WTC11 (cell line): ENCODE measurements at regions not wholly inside any gene's neighbourhood (a gene's known extent, or its start where the extent isn't known, plus 50 kb on each side); places are given as distances from the start of the nearest gene placed in this dataset.

ENCODE experiments used
- ATAC-seq: fragments of 200-7000 bp; cut with Tn5 transposase; 2 replicates; pipeline ENCODE4 v1.10.0; 2021; ENCODE audit warnings: mild to moderate bottlenecking, moderate library complexity
- CTCF ChIA-PET: fragments of 300-600 bp; sonication (Branson Sonifier 250); formaldehyde crosslinking; loops from one replicate; lab custom pipeline; 2021; ENCODE audit warnings: antibody characterized with exemption; lab: Charles Lee
- POLR2A ChIA-PET: fragments of 350-600 bp; sonication (Branson Sonifier 250); formaldehyde crosslinking; loops from one replicate; lab custom pipeline; 2021; ENCODE audit warnings: antibody characterized with exemption; lab: Charles Lee
- DNase-seq: peaks from one replicate; pipeline ENCODE4 v3.0.0; 2021; ENCODE audit warnings: low spot score
- H3K27ac Mint-ChIP-seq: 2 replicates; pipeline ENCODE4 v1.8.0; 2021; ENCODE audit warnings: mixed read lengths
- H3K27me3 Mint-ChIP-seq: 2 replicates; pipeline ENCODE4 v1.8.0; 2021; ENCODE audit warnings: low read depth, mild to moderate bottlenecking, moderate library complexity, mixed read lengths
- H3K36me3 Mint-ChIP-seq: 2 replicates; pipeline ENCODE4 v1.8.0; 2021; ENCODE audit warnings: mixed read lengths
- H3K4me1 Mint-ChIP-seq: 2 replicates; pipeline ENCODE4 v1.8.0; 2022; ENCODE audit warnings: mixed read lengths
- H3K4me3 Mint-ChIP-seq: 2 replicates; pipeline ENCODE4 v1.8.0; 2021; ENCODE audit warnings: mild to moderate bottlenecking, moderate library complexity, mixed read lengths
- H3K9me3 Mint-ChIP-seq: 2 replicates; pipeline ENCODE4 v1.8.0; 2021; ENCODE audit warnings: mixed read lengths
- CBFB ChIP-seq: sonication (generic); formaldehyde crosslinking; IDR thresholded peaks from 2 replicates; pipeline ENCODE4 v1.8.1; 2022; ENCODE audit warnings: mild to moderate bottlenecking, low read depth, missing genetic modification reagents
- FOXK1 ChIP-seq: sonication (generic); formaldehyde crosslinking; IDR thresholded peaks from 2 replicates; pipeline ENCODE4 v1.8.0; 2022; ENCODE audit warnings: mild to moderate bottlenecking, moderate library complexity, missing genetic modification reagents
- GABPB1 ChIP-seq: sonication (generic); formaldehyde crosslinking; IDR thresholded peaks from 2 replicates; pipeline ENCODE4 v1.8.1; 2023; ENCODE audit warnings: mild to moderate bottlenecking, missing genetic modification reagents
- IRF2 ChIP-seq: sonication (generic); formaldehyde crosslinking; IDR thresholded peaks from 2 replicates; pipeline ENCODE4 v1.8.0; 2022; ENCODE audit warnings: low read depth, missing genetic modification reagents, borderline replicate concordance
- MXD4 ChIP-seq: fragments of 250-450 bp; sonication (Bioruptor Pico); IDR thresholded peaks from 2 replicates; pipeline ENCODE4 v1.8.0; 2021; ENCODE audit warnings: mild to moderate bottlenecking, moderate library complexity, borderline replicate concordance
- NR2C2 ChIP-seq: sonication (generic); formaldehyde crosslinking; IDR thresholded peaks from 2 replicates; pipeline ENCODE4 v1.8.0; 2022; ENCODE audit warnings: mild to moderate bottlenecking, missing genetic modification reagents
- OVOL2 ChIP-seq: fragments of 250-450 bp; sonication (Bioruptor Pico); IDR thresholded peaks from 2 replicates; pipeline ENCODE4 v1.9.0; 2021; ENCODE audit warnings: mild to moderate bottlenecking, borderline replicate concordance
- PRRX2 ChIP-seq: fragments of 250-450 bp; sonication (Bioruptor Pico); IDR thresholded peaks from 2 replicates; pipeline ENCODE4 v1.8.0; 2021; ENCODE audit warnings: mild to moderate bottlenecking
- TEAD4 ChIP-seq: sonication (generic); formaldehyde crosslinking; IDR thresholded peaks from 2 replicates; pipeline ENCODE4 v1.8.0; 2022; ENCODE audit warnings: mild to moderate bottlenecking, missing genetic modification reagents
- ZNF121 ChIP-seq: sonication (generic); formaldehyde crosslinking; IDR thresholded peaks from 2 replicates; pipeline ENCODE4 v1.8.0; 2023; ENCODE audit warnings: missing genetic modification reagents
- ZNF219 ChIP-seq: sonication (generic); formaldehyde crosslinking; IDR thresholded peaks from 2 replicates; pipeline ENCODE4 v1.8.0; 2023; ENCODE audit warnings: missing genetic modification reagents, mild to moderate bottlenecking, borderline replicate concordance
- ZNF232 ChIP-seq: sonication (generic); formaldehyde crosslinking; IDR thresholded peaks from 2 replicates; pipeline ENCODE4 v1.8.0; 2022; ENCODE audit warnings: mild to moderate bottlenecking, missing genetic modification reagents
- TF ChIP-seq, protein P1 (sequence below): sonication (generic); formaldehyde crosslinking; IDR thresholded peaks from 2 replicates; pipeline ENCODE4 v1.8.1; 2023; ENCODE audit warnings: mild to moderate bottlenecking, moderate library complexity, missing genetic modification reagents
- TF ChIP-seq, protein P2 (sequence below): fragments of 250-450 bp; sonication (Bioruptor Pico); conservative IDR thresholded peaks from 2 replicates; pipeline ENCODE4 v1.9.0; 2021; ENCODE audit warnings: mild to moderate bottlenecking
- TF ChIP-seq, protein P3 (sequence below): sonication (generic); formaldehyde crosslinking; IDR thresholded peaks from 2 replicates; pipeline ENCODE4 v1.8.0; 2022; ENCODE audit warnings: mild to moderate bottlenecking, missing genetic modification reagents
- TF ChIP-seq, protein P4 (sequence below): sonication (generic); formaldehyde crosslinking; IDR thresholded peaks from 2 replicates; pipeline ENCODE4 v1.8.0; 2022; ENCODE audit warnings: mild to moderate bottlenecking, missing genetic modification reagents
- TF ChIP-seq, protein P5 (sequence below): sonication (generic); formaldehyde crosslinking; IDR thresholded peaks from 2 replicates; pipeline ENCODE4 v1.8.0; 2022; ENCODE audit warnings: mild to moderate bottlenecking, missing genetic modification reagents
- TF ChIP-seq, protein P6 (sequence below): fragments of 250-450 bp; sonication (Bioruptor Pico); IDR thresholded peaks from 2 replicates; pipeline ENCODE4 v1.9.0; 2021; ENCODE audit warnings: mild to moderate bottlenecking, borderline replicate concordance
- TF ChIP-seq, protein P7 (sequence below): sonication (generic); formaldehyde crosslinking; IDR thresholded peaks from 2 replicates; pipeline ENCODE4 v1.8.0; 2023; ENCODE audit warnings: missing genetic modification reagents

DNA sequence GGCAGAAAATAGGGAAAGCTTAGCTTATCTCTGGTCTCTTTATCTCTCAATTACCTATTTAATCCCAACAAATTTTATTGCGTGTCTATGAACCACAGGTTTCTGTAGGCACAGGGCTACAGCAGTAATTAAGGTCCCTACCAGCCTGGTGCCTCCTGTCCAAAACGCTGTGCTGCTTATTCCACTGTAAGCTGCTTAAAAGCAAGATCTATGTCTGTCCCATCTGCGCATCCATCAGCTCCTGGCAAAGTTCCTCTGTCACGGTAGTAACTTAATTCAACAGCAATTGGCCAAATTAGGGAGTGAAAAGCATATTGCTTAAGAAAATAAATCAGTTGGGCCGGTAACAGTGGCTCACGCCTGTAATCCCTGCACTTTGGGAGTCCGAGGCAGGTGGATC lies 235.8 kb upstream of the VLDLR start:
- ChIA-PET CTCF (no interaction called here), POLR2A (interaction anchor here (0.6 kb wide), 1 partner anchor 170 kb away, joined by 3 read pairs; no protein-coding TSS in a partner anchor)
- Mint-ChIP-seq H3K27me3 (no peaks in the 10 kb centered on the region), H3K4me1 (no peaks in the 10 kb centered on the region; the same call in 1 of the 2 replicates), H3K9me3 (peaks cover 27% of the 10 kb centered on the region), H3K4me3 (no peak overlapping the region), H3K36me3 (peaks cover 16% of the 10 kb centered on the region), H3K27ac (no peak overlapping the region)
- no peak for TF ChIP-seq TEAD4
- TF ChIP-seq, protein P1, sequence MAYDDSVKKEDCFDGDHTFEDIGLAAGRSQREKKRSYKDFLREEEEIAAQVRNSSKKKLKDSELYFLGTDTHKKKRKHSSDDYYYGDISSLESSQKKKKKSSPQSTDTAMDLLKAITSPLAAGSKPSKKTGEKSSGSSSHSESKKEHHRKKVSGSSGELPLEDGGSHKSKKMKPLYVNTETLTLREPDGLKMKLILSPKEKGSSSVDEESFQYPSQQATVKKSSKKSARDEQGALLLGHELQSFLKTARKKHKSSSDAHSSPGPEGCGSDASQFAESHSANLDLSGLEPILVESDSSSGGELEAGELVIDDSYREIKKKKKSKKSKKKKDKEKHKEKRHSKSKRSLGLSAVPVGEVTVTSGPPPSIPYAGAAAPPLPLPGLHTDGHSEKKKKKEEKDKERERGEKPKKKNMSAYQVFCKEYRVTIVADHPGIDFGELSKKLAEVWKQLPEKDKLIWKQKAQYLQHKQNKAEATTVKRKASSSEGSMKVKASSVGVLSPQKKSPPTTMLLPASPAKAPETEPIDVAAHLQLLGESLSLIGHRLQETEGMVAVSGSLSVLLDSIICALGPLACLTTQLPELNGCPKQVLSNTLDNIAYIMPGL (CRISPR knock-in tag), result no peak
- TF ChIP-seq CBFB (CRISPR knock-in tag), result no peak
- TF ChIP-seq ZNF121, result no peak
- TF ChIP-seq, protein P2, sequence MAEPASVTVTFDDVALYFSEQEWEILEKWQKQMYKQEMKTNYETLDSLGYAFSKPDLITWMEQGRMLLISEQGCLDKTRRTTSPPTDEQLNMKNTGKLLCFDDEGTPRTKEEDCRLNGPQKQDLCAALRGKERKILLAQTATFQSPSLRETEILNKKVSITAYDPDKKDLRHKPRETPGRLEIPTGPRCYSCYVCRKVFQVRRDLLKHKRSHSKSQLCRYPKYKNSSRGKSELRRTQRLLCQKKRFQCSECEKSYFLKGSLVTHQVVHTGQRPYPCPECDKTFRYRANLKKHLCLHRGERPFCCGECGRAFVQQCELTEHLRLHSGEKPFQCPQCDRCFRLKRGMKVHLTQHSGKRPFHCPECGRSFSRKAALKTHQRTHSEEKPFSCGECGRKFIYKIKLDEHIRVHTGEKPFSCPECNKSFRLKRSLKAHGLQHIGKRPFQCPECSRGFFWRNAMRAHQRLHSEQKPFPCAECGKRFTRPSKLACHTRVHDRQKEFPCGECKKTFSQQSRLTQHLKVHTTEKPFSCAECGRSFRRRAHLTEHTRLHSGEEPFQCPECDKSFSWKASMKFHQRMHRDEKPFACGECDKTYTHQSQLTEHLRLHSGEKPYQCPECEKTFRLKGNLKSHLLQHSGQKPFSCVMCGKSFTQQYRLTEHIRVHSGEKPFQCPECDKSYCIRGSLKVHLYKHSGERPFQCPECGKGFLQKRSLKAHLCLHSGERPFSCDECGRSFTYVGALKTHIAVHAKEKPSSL (CRISPR knock-in tag), result no peak
- TF ChIP-seq, protein P3, sequence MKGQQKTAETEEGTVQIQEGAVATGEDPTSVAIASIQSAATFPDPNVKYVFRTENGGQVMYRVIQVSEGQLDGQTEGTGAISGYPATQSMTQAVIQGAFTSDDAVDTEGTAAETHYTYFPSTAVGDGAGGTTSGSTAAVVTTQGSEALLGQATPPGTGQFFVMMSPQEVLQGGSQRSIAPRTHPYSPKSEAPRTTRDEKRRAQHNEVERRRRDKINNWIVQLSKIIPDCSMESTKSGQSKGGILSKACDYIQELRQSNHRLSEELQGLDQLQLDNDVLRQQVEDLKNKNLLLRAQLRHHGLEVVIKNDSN (CRISPR knock-in tag), result no peak
- no peak for TF ChIP-seq ZNF232 (CRISPR knock-in tag)
- TF ChIP-seq MXD4 (CRISPR knock-in tag), result no peak
- TF ChIP-seq NR2C2 (CRISPR knock-in tag), result no peak
- TF ChIP-seq, protein P4, sequence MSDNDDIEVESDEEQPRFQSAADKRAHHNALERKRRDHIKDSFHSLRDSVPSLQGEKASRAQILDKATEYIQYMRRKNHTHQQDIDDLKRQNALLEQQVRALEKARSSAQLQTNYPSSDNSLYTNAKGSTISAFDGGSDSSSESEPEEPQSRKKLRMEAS (CRISPR knock-in tag), result no peak
- TF ChIP-seq, protein P5, sequence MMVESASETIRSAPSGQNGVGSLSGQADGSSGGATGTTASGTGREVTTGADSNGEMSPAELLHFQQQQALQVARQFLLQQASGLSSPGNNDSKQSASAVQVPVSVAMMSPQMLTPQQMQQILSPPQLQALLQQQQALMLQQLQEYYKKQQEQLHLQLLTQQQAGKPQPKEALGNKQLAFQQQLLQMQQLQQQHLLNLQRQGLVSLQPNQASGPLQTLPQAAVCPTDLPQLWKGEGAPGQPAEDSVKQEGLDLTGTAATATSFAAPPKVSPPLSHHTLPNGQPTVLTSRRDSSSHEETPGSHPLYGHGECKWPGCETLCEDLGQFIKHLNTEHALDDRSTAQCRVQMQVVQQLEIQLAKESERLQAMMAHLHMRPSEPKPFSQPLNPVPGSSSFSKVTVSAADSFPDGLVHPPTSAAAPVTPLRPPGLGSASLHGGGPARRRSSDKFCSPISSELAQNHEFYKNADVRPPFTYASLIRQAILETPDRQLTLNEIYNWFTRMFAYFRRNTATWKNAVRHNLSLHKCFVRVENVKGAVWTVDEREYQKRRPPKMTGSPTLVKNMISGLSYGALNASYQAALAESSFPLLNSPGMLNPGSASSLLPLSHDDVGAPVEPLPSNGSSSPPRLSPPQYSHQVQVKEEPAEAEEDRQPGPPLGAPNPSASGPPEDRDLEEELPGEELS (CRISPR knock-in tag), result no peak
- no peak for DNase-seq
- ATAC-seq, result no peak

DNA sequence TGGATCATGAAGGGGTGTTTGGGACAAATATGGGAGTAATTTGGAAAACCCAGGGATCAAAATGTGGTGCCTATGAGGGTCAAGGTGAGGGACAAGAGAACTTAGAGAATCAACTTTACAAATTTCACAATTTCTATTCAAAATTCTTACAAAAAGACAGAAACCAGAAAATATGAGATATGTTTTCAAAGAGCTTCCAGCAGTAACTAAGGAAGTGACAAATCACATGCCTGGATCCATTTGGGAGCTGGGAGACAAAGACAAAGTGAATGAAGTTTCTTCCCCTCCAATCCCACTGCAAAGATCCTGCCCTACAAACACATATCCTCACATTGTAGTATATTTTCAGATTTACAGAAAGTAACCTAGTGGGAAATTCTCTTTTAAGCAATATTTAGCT lies 235.0 kb upstream of the VLDLR start:
- ATAC-seq (no peak), DNase-seq (no peak)
- H3K4me1 Mint-ChIP-seq, result no peaks in the 10 kb centered on the region; the same call in 1 of the 2 replicates
- H3K36me3 Mint-ChIP-seq, result peaks cover 20% of the 10 kb centered on the region
- H3K9me3 Mint-ChIP-seq, result peaks cover 32% of the 10 kb centered on the region
- H3K27me3 Mint-ChIP-seq, result no peaks in the 10 kb centered on the region
- ChIA-PET POLR2A (no interaction called here), CTCF (no interaction called here)
- no peak overlapping the region for H3K4me3 Mint-ChIP-seq
- H3K27ac Mint-ChIP-seq, result no peak overlapping the region
- TF ChIP-seq IRF2 (CRISPR knock-in tag) (no peak), ZNF219 (CRISPR knock-in tag) (no peak), OVOL2 (CRISPR knock-in tag) (no peak), FOXK1 (no peak), GABPB1 (CRISPR knock-in tag) (no peak), PRRX2 (CRISPR knock-in tag) (no peak)
- TF ChIP-seq, protein P6, sequence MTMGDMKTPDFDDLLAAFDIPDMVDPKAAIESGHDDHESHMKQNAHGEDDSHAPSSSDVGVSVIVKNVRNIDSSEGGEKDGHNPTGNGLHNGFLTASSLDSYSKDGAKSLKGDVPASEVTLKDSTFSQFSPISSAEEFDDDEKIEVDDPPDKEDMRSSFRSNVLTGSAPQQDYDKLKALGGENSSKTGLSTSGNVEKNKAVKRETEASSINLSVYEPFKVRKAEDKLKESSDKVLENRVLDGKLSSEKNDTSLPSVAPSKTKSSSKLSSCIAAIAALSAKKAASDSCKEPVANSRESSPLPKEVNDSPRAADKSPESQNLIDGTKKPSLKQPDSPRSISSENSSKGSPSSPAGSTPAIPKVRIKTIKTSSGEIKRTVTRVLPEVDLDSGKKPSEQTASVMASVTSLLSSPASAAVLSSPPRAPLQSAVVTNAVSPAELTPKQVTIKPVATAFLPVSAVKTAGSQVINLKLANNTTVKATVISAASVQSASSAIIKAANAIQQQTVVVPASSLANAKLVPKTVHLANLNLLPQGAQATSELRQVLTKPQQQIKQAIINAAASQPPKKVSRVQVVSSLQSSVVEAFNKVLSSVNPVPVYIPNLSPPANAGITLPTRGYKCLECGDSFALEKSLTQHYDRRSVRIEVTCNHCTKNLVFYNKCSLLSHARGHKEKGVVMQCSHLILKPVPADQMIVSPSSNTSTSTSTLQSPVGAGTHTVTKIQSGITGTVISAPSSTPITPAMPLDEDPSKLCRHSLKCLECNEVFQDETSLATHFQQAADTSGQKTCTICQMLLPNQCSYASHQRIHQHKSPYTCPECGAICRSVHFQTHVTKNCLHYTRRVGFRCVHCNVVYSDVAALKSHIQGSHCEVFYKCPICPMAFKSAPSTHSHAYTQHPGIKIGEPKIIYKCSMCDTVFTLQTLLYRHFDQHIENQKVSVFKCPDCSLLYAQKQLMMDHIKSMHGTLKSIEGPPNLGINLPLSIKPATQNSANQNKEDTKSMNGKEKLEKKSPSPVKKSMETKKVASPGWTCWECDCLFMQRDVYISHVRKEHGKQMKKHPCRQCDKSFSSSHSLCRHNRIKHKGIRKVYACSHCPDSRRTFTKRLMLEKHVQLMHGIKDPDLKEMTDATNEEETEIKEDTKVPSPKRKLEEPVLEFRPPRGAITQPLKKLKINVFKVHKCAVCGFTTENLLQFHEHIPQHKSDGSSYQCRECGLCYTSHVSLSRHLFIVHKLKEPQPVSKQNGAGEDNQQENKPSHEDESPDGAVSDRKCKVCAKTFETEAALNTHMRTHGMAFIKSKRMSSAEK (CRISPR knock-in tag), result no peak
- TF ChIP-seq, protein P7, sequence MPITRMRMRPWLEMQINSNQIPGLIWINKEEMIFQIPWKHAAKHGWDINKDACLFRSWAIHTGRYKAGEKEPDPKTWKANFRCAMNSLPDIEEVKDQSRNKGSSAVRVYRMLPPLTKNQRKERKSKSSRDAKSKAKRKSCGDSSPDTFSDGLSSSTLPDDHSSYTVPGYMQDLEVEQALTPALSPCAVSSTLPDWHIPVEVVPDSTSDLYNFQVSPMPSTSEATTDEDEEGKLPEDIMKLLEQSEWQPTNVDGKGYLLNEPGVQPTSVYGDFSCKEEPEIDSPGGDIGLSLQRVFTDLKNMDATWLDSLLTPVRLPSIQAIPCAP (CRISPR knock-in tag), result no peak
- TF ChIP-seq, protein P2 (CRISPR knock-in tag), result no peak
- TF ChIP-seq, protein P1 (CRISPR knock-in tag), result no peak
